ENCODE measurements at regions not wholly inside any gene's neighbourhood (a gene's known extent, or its start where the extent isn't known, plus 50 kb on each side); places are given as distances from the start of the nearest gene placed in this dataset.

- TF ChIP-seq, protein P1, sequence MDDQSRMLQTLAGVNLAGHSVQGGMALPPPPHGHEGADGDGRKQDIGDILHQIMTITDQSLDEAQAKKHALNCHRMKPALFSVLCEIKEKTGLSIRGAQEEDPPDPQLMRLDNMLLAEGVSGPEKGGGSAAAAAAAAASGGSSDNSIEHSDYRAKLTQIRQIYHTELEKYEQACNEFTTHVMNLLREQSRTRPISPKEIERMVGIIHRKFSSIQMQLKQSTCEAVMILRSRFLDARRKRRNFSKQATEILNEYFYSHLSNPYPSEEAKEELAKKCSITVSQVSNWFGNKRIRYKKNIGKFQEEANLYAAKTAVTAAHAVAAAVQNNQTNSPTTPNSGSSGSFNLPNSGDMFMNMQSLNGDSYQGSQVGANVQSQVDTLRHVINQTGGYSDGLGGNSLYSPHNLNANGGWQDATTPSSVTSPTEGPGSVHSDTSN (IDR thresholded peaks at IDR 0.05; ENCODE audit: insufficient replicate concordance, low read depth, low read length): no peak
These were observed 108.6 kb upstream of the IRX2 start (continued) for GRCh38 chr5:2860101-2860500.

- Histone ChIP-seq H3K27me3 (replicated peaks in 1 of 2; ENCODE audit: control insufficient read depth in 2 of 2, insufficient read depth in 2 of 2, low read length in 1 of 2) (no peaks in the 10 kb centered on the region), H3K4me3 (no peak overlapping the region), H3K4me1 (ENCODE audit: control insufficient read depth, insufficient read depth, low read length) (no peaks in the 10 kb centered on the region), H3K9ac (ENCODE audit: control insufficient read depth, insufficient read depth, low read length) (no peak overlapping the region), H3K9me3 (replicated peaks; ENCODE audit: control insufficient read depth, insufficient read depth, low read length) (no peaks in the 10 kb centered on the region; the same call in 2 of the 3 replicates), H3K27ac (ENCODE audit: control insufficient read depth, insufficient read depth) (no peak overlapping the region), H3K4me2 (ENCODE audit: control insufficient read depth, insufficient read depth) (no peak overlapping the region), H2AFZ (ENCODE audit: control insufficient read depth, low read depth, low read length) (no peak overlapping the region), H3K79me2 (ENCODE audit: control insufficient read depth, insufficient read depth, low read length) (no peaks in the 10 kb centered on the region), H3K36me3 (ENCODE audit: control insufficient read depth in 2 of 2, insufficient read depth in 2 of 2, low read length in 1 of 2) (no peaks in the 10 kb centered on the region), H4K20me1 (ENCODE audit: control insufficient read depth, insufficient read depth) (no peaks in the 10 kb centered on the region)
- ChIA-PET RAD21 (ENCODE audit: unreplicated experiment) (no interaction called here), SMC1A (ENCODE audit: uncharacterized antibody, unreplicated experiment) (no interaction called here), CTCF (no interaction called here), POLR2A (no interaction called here)
- BruUV-seq (replicated peaks): no TSS peak
- DNase-seq (ENCODE audit: low read depth, low spot score) (no peak), ATAC-seq (no peak), FAIRE-seq (no peak)
- in situ Hi-C loops (cut with MboI): no loop called here
- 17% methylated on average over 2 of the region's 2 CpGs for WGBS (ENCODE audit: insufficient coverage, insufficient replicate concordance, low lambda C conversion rate, missing lambda C conversion rate)
- intact Hi-C loops (cut with micrococcal nuclease; ENCODE audit: unreplicated experiment): no loop called here
- TF ChIP-seq ZNF384 (IDR thresholded peaks at IDR 0.05; ENCODE audit: borderline replicate concordance, low read depth, low read length): no peak
- no peak for TF ChIP-seq MYC (IDR thresholded peaks at IDR 0.05; ENCODE audit: insufficient read depth, insufficient read length, insufficient replicate concordance, low read length, severe bottlenecking)
- TF ChIP-seq PAX5 (IDR thresholded peaks at IDR 0.05; ENCODE audit: borderline replicate concordance, low read depth, low read length): no peak
- TF ChIP-seq RUNX3 (IDR thresholded peaks at IDR 0.05; ENCODE audit: low read length): no peak
- TF ChIP-seq SP1 (IDR thresholded peaks at IDR 0.05; ENCODE audit: low read depth, low read length): no peak
- TF ChIP-seq CBX5 (IDR thresholded peaks at IDR 0.05; ENCODE audit: low read depth): no peak
- no peak for TF ChIP-seq ETV6 (conservative IDR thresholded peaks at IDR 0.05 in 1 of 2, IDR thresholded peaks at IDR 0.05 in 1 of 2; ENCODE audit: borderline replicate concordance in 1 of 2, low read depth in 1 of 2)
- no peak for TF ChIP-seq ZBTB11 (CRISPR knock-in tag; IDR thresholded peaks at IDR 0.05)
- no peak for TF ChIP-seq JUNB (IDR thresholded peaks at IDR 0.05)
- no peak for TF ChIP-seq NRF1 (conservative IDR thresholded peaks at IDR 0.05; ENCODE audit: low read depth, low read length)
- no peak for TF ChIP-seq MLLT1 (IDR thresholded peaks at IDR 0.05)
- TF ChIP-seq SMC3 (IDR thresholded peaks at IDR 0.05; ENCODE audit: borderline replicate concordance, low read length): no peak
- no peak for TF ChIP-seq YY1 (IDR thresholded peaks at IDR 0.05; ENCODE audit: low read depth, low read length)
These were observed 106.4 kb upstream of the IRX2 start for GRCh38 chr5:2857837-2858236.
